Left lung (tissue), 4 donors: ENCODE measurements at regions not wholly inside any gene's neighbourhood (a gene's known extent, or its start where the extent isn't known, plus 50 kb on each side); places are given as distances from the start of the nearest gene placed in this dataset.

Experiments used
- ATAC-seq: fragments of 200-7000 bp; cut with Tn5 transposase; one replicate; pipeline ENCODE4 v1.9.1; 2020; ENCODE audit warnings: moderate library complexity
- DNase-seq, 4 donors: peaks; one replicate each; pipeline ENCODE4 v3.0.0-alpha.2; 2013 to 2020
- H3K27ac ChIP-seq, 2 donors: fragments of 200-600 bp; sonication (generic) in 1 of 2; one replicate each; pipeline versions ENCODE4 v1.5.0 to v1.8.0; 2020 to 2021
- H3K27me3 ChIP-seq, 2 donors: fragments of 200-600 bp; sonication (generic) in 1 of 2; one replicate each; pipeline versions ENCODE4 v1.5.0 to v1.8.0; 2020 to 2021
- H3K36me3 ChIP-seq, 2 donors: fragments of 200-600 bp; sonication (generic) in 1 of 2; one replicate each; pipeline versions ENCODE4 v1.5.0 to v1.8.0; 2020 to 2021
- H3K4me1 ChIP-seq, 2 donors: fragments of 200-600 bp; one replicate each; pipeline ENCODE4 v1.8.0; 2021
- H3K4me3 ChIP-seq, 2 donors: fragments of 200-600 bp; sonication (generic) in 1 of 2; one replicate each; pipeline versions ENCODE4 v1.5.0 to v1.8.0; 2020 to 2021; ENCODE audit warnings: mild to moderate bottlenecking in 1 of 2
- H3K9me3 ChIP-seq, 2 donors: fragments of 200-600 bp; sonication (generic) in 1 of 2; one replicate each; pipeline versions ENCODE4 v1.5.0 to v1.8.0; 2020 to 2021
- intact Hi-C, 2 donors: fragments of 100-400 bp; cut with DNase I; formaldehyde crosslinking; loops; one replicate each; pipeline versions ENCODE4 v1.11.2 to v1.14.2; 2022
- TF ChIP-seq, protein P1 (sequence below), 2 donors: fragments of 200-600 bp; sonication (generic) in 1 of 2; IDR thresholded peaks; one replicate each; pipeline versions ENCODE4 v1.5.0 to v1.8.0; 2021; ENCODE audit warnings: antibody characterized with exemption in 2 of 2
- donor health status: DM: no; HTN: yes; CAD: no.
- donor health status: DM: no; HTN: no; CAD: no.

DNA sequence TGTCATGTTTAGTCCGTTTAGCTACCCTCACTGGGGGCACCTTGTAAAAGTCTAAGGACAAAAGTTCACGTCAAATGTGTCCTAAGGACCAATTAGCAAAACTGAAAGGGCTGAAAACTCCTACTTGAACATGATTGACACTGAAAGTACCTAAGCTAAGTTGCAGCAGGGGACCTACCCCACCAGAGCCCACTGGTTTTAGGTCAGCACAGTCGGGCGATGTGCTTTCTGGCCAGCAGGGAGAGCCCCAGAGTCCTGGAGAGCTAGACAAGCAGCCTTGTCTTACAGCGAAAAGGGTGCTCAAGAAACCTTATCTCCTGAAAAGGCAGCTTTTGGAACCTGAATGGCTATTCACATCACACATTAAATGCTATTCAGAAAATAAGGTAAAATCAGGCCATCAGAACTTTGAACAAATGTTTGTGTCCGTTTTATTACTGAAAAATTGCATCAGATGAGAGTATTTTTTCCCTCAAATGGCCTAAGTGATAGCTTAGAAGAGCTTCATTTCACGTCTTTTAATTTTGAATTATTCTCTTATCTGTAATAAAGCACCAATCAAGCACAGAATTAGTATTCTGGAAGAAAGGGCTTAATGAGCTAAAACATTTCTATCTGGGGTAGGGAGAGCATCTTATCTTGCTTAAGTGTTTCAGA, 52.2 kb upstream of the MKI67 start:
- DNase-seq (peak in 1 of 4 donors; percentile 8), ATAC-seq (peak; percentile 79)
- intact Hi-C loops, result no loop called here
- H3K36me3 ChIP-seq, result no peaks in the 10 kb centered on the region
- no peak overlapping the region for H3K4me3 ChIP-seq
- no peaks in the 10 kb centered on the region for H3K4me1 ChIP-seq
- H3K27ac ChIP-seq, result no peak overlapping the region
- peaks cover 0 to 11% of the 10 kb centered on the region in 2 donors for H3K27me3 ChIP-seq
- peaks cover 0 to 28% of the 10 kb centered on the region in 2 donors for H3K9me3 ChIP-seq
- TF ChIP-seq, protein P1, sequence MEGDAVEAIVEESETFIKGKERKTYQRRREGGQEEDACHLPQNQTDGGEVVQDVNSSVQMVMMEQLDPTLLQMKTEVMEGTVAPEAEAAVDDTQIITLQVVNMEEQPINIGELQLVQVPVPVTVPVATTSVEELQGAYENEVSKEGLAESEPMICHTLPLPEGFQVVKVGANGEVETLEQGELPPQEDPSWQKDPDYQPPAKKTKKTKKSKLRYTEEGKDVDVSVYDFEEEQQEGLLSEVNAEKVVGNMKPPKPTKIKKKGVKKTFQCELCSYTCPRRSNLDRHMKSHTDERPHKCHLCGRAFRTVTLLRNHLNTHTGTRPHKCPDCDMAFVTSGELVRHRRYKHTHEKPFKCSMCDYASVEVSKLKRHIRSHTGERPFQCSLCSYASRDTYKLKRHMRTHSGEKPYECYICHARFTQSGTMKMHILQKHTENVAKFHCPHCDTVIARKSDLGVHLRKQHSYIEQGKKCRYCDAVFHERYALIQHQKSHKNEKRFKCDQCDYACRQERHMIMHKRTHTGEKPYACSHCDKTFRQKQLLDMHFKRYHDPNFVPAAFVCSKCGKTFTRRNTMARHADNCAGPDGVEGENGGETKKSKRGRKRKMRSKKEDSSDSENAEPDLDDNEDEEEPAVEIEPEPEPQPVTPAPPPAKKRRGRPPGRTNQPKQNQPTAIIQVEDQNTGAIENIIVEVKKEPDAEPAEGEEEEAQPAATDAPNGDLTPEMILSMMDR (IDR thresholded peaks at IDR 0.05), result peak; percentile 25 to 35

DNA sequence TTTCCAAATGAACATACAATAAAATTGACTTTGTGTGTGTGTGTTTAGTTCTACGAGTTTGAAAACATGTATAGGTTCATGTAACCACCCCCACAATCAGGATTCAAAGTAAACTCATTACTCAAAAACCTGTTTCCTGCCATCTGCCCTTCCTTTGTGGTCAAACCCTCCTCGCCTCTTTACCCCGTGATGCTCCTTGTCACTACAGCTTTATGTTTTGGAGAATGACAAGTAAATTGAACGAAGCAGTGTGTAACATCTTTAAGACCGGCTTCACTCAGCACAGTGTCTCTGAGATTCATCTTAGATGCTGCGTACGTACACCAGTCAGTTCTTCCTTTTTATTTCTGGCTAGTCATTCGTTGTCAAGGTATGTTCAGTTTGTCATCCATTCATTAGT, 54.6 kb upstream of the MKI67 start:
- DNase-seq (no peak), ATAC-seq (no peak)
- intact Hi-C loops, result no loop called here
- Histone ChIP-seq H3K9me3 (peaks cover 0 to 14% of the 10 kb centered on the region in 2 donors), H3K27ac (no peak overlapping the region), H3K4me1 (no peaks in the 10 kb centered on the region), H3K4me3 (no peak overlapping the region), H3K36me3 (no peaks in the 10 kb centered on the region), H3K27me3 (peaks cover 0 to 11% of the 10 kb centered on the region in 2 donors)
- TF ChIP-seq, protein P1 (IDR thresholded peaks at IDR 0.05), result no peak

- TF ChIP-seq, protein P1 (IDR thresholded peaks at IDR 0.05), result no peak
- Histone ChIP-seq H3K4me3 (no peak overlapping the region), H3K27ac (no peak overlapping the region), H3K9me3 (peaks cover 0 to 14% of the 10 kb centered on the region in 2 donors), H3K36me3 (no peaks in the 10 kb centered on the region), H3K27me3 (peaks cover 0 to 11% of the 10 kb centered on the region in 2 donors), H3K4me1 (no peaks in the 10 kb centered on the region)
- ATAC-seq (no peak), DNase-seq (no peak)
- intact Hi-C loops, result no loop called here
These were observed 59.4 kb upstream of the MKI67 start for GRCh38 chr10:128185627-128186026.

DNA sequence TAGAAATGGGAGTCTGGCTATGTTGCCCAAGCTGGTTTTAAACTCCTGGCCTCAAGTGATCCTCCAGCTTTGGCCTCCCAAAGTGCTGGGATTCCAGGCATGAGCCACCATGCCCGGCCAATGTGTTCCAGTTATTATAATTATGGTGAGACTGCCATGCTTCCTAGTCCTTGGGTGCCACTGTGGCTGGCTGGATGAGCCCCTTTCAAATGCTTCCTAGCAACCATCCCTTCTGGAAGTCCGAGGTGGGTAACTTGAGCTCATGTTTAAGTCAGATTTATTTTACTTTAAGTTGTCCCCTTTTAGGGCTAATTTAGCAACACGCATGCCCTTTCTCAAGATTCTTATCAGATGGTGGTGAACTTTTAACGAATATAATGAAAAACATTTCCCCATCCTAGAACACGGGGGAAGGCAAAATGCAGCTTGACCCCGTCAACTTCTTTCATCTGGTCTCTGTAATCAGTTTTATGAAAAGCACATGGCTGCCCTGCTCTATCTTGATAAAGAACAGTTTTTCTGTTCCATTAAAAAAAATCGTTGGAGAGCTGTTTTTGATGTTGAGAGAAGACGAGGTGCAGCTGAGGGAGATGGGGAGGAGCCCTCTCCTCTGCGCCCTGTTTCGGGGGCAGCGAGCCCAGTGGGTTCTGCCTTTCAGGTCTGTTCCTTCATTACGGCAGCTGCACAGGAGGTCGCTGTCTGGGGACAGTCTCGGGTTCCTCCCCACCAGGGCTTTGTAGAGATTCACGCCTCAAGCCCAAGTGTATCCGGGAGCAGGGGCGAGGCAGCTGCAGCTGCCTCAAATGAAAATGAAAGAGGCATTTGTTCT, 61.0 kb upstream of the MKI67 start:
- Histone ChIP-seq H3K36me3 (no peaks in the 10 kb centered on the region), H3K27me3 (peaks cover 0 to 14% of the 10 kb centered on the region in 2 donors), H3K4me3 (no peak overlapping the region), H3K9me3 (peaks cover 0 to 14% of the 10 kb centered on the region in 2 donors), H3K27ac (no peak overlapping the region), H3K4me1 (no peaks in the 10 kb centered on the region)
- intact Hi-C loops, result no loop called here
- TF ChIP-seq, protein P1 (IDR thresholded peaks at IDR 0.05), result no peak
- ATAC-seq (no peak), DNase-seq (no peak)

GRCh38 chr10:128187788-128188185, 61.6 kb upstream of the MKI67 start:
- Histone ChIP-seq H3K4me1 (no peaks in the 10 kb centered on the region), H3K27ac (no peak overlapping the region), H3K27me3 (peaks cover 0 to 15% of the 10 kb centered on the region in 2 donors), H3K9me3 (peaks cover 0 to 10% of the 10 kb centered on the region in 2 donors), H3K36me3 (no peaks in the 10 kb centered on the region), H3K4me3 (no peak overlapping the region)
- TF ChIP-seq, protein P1 (IDR thresholded peaks at IDR 0.05), result no peak
- intact Hi-C loops, result no loop called here
- ATAC-seq, result no peak
- DNase-seq, result no peak
